Activated naive CD8-positive, alpha-beta T cell treated with anti-CD3 and anti-CD28 coated beads for 36 hours (primary cell): ENCODE measurements at regions not wholly inside any gene's neighbourhood (a gene's known extent, or its start where the extent isn't known, plus 50 kb on each side); places are given as distances from the start of the nearest gene placed in this dataset.

Source experiments
- DNase-seq: peaks from one replicate; pipeline ENCODE4 v3.0.0; 2021
- H3K27ac Mint-ChIP-seq: one replicate; pipeline ENCODE4 v1.8.0; 2022; ENCODE audit warnings: mild to moderate bottlenecking, moderate library complexity, mixed read lengths
- H3K27me3 Mint-ChIP-seq: one replicate; pipeline ENCODE4 v1.8.0; 2022; ENCODE audit warnings: mild to moderate bottlenecking, mixed read lengths
- H3K36me3 Mint-ChIP-seq: one replicate; pipeline ENCODE4 v1.8.0; 2021; ENCODE audit warnings: mild to moderate bottlenecking, mixed read lengths
- H3K4me1 Mint-ChIP-seq: one replicate; pipeline ENCODE4 v1.8.0; 2021; ENCODE audit warnings: mixed read lengths
- H3K4me3 Mint-ChIP-seq: one replicate; pipeline ENCODE4 v1.8.0; 2022; ENCODE audit warnings: mild to moderate bottlenecking, moderate library complexity, mixed read lengths
- H3K9me3 Mint-ChIP-seq: one replicate; pipeline ENCODE4 v1.8.0; 2022; ENCODE audit warnings: mixed read lengths

GRCh38 chr10:129339191-129339590 lies 127.8 kb upstream of the MGMT start:
- no peak overlapping the region for H3K27ac Mint-ChIP-seq
- no peak overlapping the region for H3K4me3 Mint-ChIP-seq
- no peaks in the 10 kb centered on the region for H3K27me3 Mint-ChIP-seq
- no peaks in the 10 kb centered on the region for H3K4me1 Mint-ChIP-seq
- no peaks in the 10 kb centered on the region for H3K36me3 Mint-ChIP-seq
- DNase-seq = no peak
- H3K9me3 Mint-ChIP-seq = no peaks in the 10 kb centered on the region

- H3K27ac Mint-ChIP-seq = no peak overlapping the region
- H3K27me3 Mint-ChIP-seq = no peaks in the 10 kb centered on the region
- no peaks in the 10 kb centered on the region for H3K9me3 Mint-ChIP-seq
- no peaks in the 10 kb centered on the region for H3K4me1 Mint-ChIP-seq
- DNase-seq = no peak
- H3K36me3 Mint-ChIP-seq = no peaks in the 10 kb centered on the region
- H3K4me3 Mint-ChIP-seq = no peak overlapping the region
Measured at GRCh38 chr10:129339841-129340240, 127.2 kb upstream of the MGMT start.

- no peaks in the 10 kb centered on the region for H3K27me3 Mint-ChIP-seq
- H3K4me3 Mint-ChIP-seq = no peak overlapping the region
- no peak overlapping the region for H3K27ac Mint-ChIP-seq
- H3K9me3 Mint-ChIP-seq = no peaks in the 10 kb centered on the region
- DNase-seq = no peak
- H3K4me1 Mint-ChIP-seq = no peaks in the 10 kb centered on the region
- H3K36me3 Mint-ChIP-seq = no peaks in the 10 kb centered on the region
Measured at GRCh38 chr10:129341087-129341486, 126.0 kb upstream of the MGMT start.

GRCh38 chr10:129342385-129342784 lies 124.7 kb upstream of the MGMT start:
- no peak overlapping the region for H3K27ac Mint-ChIP-seq
- H3K9me3 Mint-ChIP-seq = no peaks in the 10 kb centered on the region
- no peaks in the 10 kb centered on the region for H3K4me1 Mint-ChIP-seq
- H3K27me3 Mint-ChIP-seq = no peaks in the 10 kb centered on the region
- H3K4me3 Mint-ChIP-seq = no peak overlapping the region
- DNase-seq = no peak
- H3K36me3 Mint-ChIP-seq = no peaks in the 10 kb centered on the region

- no peaks in the 10 kb centered on the region for H3K4me1 Mint-ChIP-seq
- no peaks in the 10 kb centered on the region for H3K9me3 Mint-ChIP-seq
- H3K27ac Mint-ChIP-seq = no peak overlapping the region
- DNase-seq = no peak
- H3K4me3 Mint-ChIP-seq = no peak overlapping the region
- H3K36me3 Mint-ChIP-seq = no peaks in the 10 kb centered on the region
- no peaks in the 10 kb centered on the region for H3K27me3 Mint-ChIP-seq
Measured at GRCh38 chr10:129343141-129343540, 123.9 kb upstream of the MGMT start.

- no peak overlapping the region for H3K27ac Mint-ChIP-seq
Measured at GRCh38 chr10:129344103-129344502, 122.9 kb upstream of the MGMT start.

GRCh38 chr10:129344731-129345355 lies 122.2 kb upstream of the MGMT start:
- DNase-seq = no peak
- Mint-ChIP-seq H3K27me3 (no peaks in the 10 kb centered on the region), H3K36me3 (no peaks in the 10 kb centered on the region), H3K27ac (no peak overlapping the region), H3K4me3 (no peak overlapping the region), H3K4me1 (no peaks in the 10 kb centered on the region), H3K9me3 (no peaks in the 10 kb centered on the region)

More at GRCh38 chr10:129344103-129344502, 122.9 kb upstream of the MGMT start:
- Mint-ChIP-seq H3K4me3 (no peak overlapping the region), H3K27me3 (no peaks in the 10 kb centered on the region), H3K36me3 (no peaks in the 10 kb centered on the region), H3K4me1 (no peaks in the 10 kb centered on the region), H3K9me3 (no peaks in the 10 kb centered on the region)
- no peak for DNase-seq

- DNase-seq = no peak
- Mint-ChIP-seq H3K4me1 (no peaks in the 10 kb centered on the region), H3K36me3 (no peaks in the 10 kb centered on the region), H3K27ac (no peak overlapping the region), H3K4me3 (no peak overlapping the region), H3K9me3 (no peaks in the 10 kb centered on the region), H3K27me3 (no peaks in the 10 kb centered on the region)
Measured at GRCh38 chr10:129345763-129346162, 121.3 kb upstream of the MGMT start.

GRCh38 chr10:129350690-129351089 lies 116.4 kb upstream of the MGMT start:
- Mint-ChIP-seq H3K4me3 (no peak overlapping the region), H3K4me1 (no peaks in the 10 kb centered on the region), H3K9me3 (no peaks in the 10 kb centered on the region), H3K36me3 (peaks cover 2% of the 10 kb centered on the region), H3K27me3 (no peaks in the 10 kb centered on the region), H3K27ac (no peak overlapping the region)
- no peak for DNase-seq

GRCh38 chr10:129353101-129353500 lies 113.9 kb upstream of the MGMT start:
- H3K4me3 Mint-ChIP-seq = no peak overlapping the region
- DNase-seq = no peak
- H3K27me3 Mint-ChIP-seq = peaks cover 3% of the 10 kb centered on the region
- peaks cover 8% of the 10 kb centered on the region for H3K9me3 Mint-ChIP-seq
- H3K27ac Mint-ChIP-seq = no peak overlapping the region
- H3K4me1 Mint-ChIP-seq = no peaks in the 10 kb centered on the region
- peaks cover 2% of the 10 kb centered on the region for H3K36me3 Mint-ChIP-seq

- Mint-ChIP-seq H3K4me3 (no peak overlapping the region), H3K9me3 (peaks cover 8% of the 10 kb centered on the region), H3K27me3 (peaks cover 6% of the 10 kb centered on the region), H3K4me1 (no peaks in the 10 kb centered on the region), H3K27ac (no peak overlapping the region), H3K36me3 (no peaks in the 10 kb centered on the region)
- no peak for DNase-seq
Measured at GRCh38 chr10:129360046-129360445, 107.0 kb upstream of the MGMT start.

GRCh38 chr10:129361676-129362376 lies 105.2 kb upstream of the MGMT start:
- no peaks in the 10 kb centered on the region for H3K4me1 Mint-ChIP-seq
- no peaks in the 10 kb centered on the region for H3K36me3 Mint-ChIP-seq
- H3K27ac Mint-ChIP-seq = no peak overlapping the region
- no peak for DNase-seq
- no peak overlapping the region for H3K4me3 Mint-ChIP-seq
- H3K9me3 Mint-ChIP-seq = peaks cover 5% of the 10 kb centered on the region
- peaks cover 7% of the 10 kb centered on the region for H3K27me3 Mint-ChIP-seq

- Mint-ChIP-seq H3K36me3 (no peaks in the 10 kb centered on the region), H3K4me3 (no peak overlapping the region), H3K27ac (no peak overlapping the region), H3K27me3 (peaks cover 3% of the 10 kb centered on the region), H3K9me3 (no peaks in the 10 kb centered on the region), H3K4me1 (no peaks in the 10 kb centered on the region)
- no peak for DNase-seq
Measured at GRCh38 chr10:129364949-129365348, 102.1 kb upstream of the MGMT start.

- Mint-ChIP-seq H3K9me3 (no peaks in the 10 kb centered on the region), H3K4me3 (no peak overlapping the region), H3K4me1 (no peaks in the 10 kb centered on the region), H3K36me3 (no peaks in the 10 kb centered on the region), H3K27ac (no peak overlapping the region), H3K27me3 (peaks cover 7% of the 10 kb centered on the region)
- peak; percentile 5 for DNase-seq
Measured at GRCh38 chr10:129365767-129366402, 101.2 kb upstream of the MGMT start.

- Mint-ChIP-seq H3K36me3 (no peaks in the 10 kb centered on the region), H3K27ac (no peak overlapping the region), H3K27me3 (peaks cover 13% of the 10 kb centered on the region), H3K4me1 (no peaks in the 10 kb centered on the region), H3K9me3 (no peaks in the 10 kb centered on the region), H3K4me3 (no peak overlapping the region)
- no peak for DNase-seq
Measured at GRCh38 chr10:129366450-129366849, 100.6 kb upstream of the MGMT start.

GRCh38 chr10:129369566-129369965 lies 97.5 kb upstream of the MGMT start:
- Mint-ChIP-seq H3K9me3 (no peaks in the 10 kb centered on the region), H3K27ac (no peak overlapping the region), H3K36me3 (no peaks in the 10 kb centered on the region), H3K4me3 (no peak overlapping the region), H3K4me1 (peaks cover 3% of the 10 kb centered on the region), H3K27me3 (peaks cover 32% of the 10 kb centered on the region)
- no peak for DNase-seq
